Ishikawa (cell line): ENCODE measurements at regions not wholly inside any gene's neighbourhood (a gene's known extent, or its start where the extent isn't known, plus 50 kb on each side); places are given as distances from the start of the nearest gene placed in this dataset.

Experiments used
- CREB1 ChIP-seq: IDR thresholded peaks from 2 replicates; pipeline ENCODE4 v1.6.1; 2012; ENCODE audit warnings: low read depth
- TAF1 ChIP-seq: IDR thresholded peaks from 2 replicates; pipeline ENCODE4 v1.6.1; 2012; ENCODE audit warnings: low read depth, mild to moderate bottlenecking
- YY1 ChIP-seq: IDR thresholded peaks from 2 replicates; pipeline ENCODE4 v1.6.1; 2012; ENCODE audit warnings: low read depth

- TF ChIP-seq CREB1 (no peak), YY1 (no peak), TAF1 (no peak)
Measured at GRCh38 chr3:146966124-146966523, 361.0 kb upstream of the PLSCR5 start.
